A549 (cell line): ENCODE measurements at regions not wholly inside any gene's neighbourhood (a gene's known extent, or its start where the extent isn't known, plus 50 kb on each side); places are given as distances from the start of the nearest gene placed in this dataset.

Experiments used
- ATAC-seq, 2 experiments: fragments of 200-7000 bp in 1 of 2; fragments of >200 bp in 1 of 2; cut with Nextera tagmentation in 1 of 2; cut with Tn5 transposase in 1 of 2; 3 replicates each; pipeline versions ENCODE4 v1.8.0 to v1.9.1; 2018 to 2020; ENCODE audit warnings: mild to moderate bottlenecking in 1 of 2, moderate library complexity in 1 of 2
- CTCF ChIA-PET: fragments of 300-600 bp; sonication (Branson Sonifier 250); formaldehyde crosslinking; extraction: SDS; loops from one replicate; lab custom pipeline; 2021; ENCODE audit warnings: antibody characterized with exemption, inconsistent platforms; lab: Yijun Ruan, JAX
- POLR2A ChIA-PET: fragments of 350-600 bp; formaldehyde crosslinking; extraction: SDS; loops from one replicate; lab custom pipeline; 2021; ENCODE audit warnings: antibody characterized with exemption, inconsistent platforms; lab: Yijun Ruan, JAX
- DNase-seq, 2 experiments: peaks; one replicate each; pipeline versions ENCODE4 v3.0.0 to v3.0.0-alpha.2; 2011 to 2016; ENCODE audit warnings: low read depth in 1 of 2, low spot score in 1 of 2
- FAIRE-seq: peaks from 2 replicates; lab custom pipeline; 2011; peaks lifted over from hg19 to GRCh38; lab: Jason Lieb, UNC
- H3K27ac ChIP-seq, 2 experiments: fragments of >200 bp; sonication (Bioruptor Twin); formaldehyde crosslinking; 3 replicates each; pipeline ENCODE4 v1.5.1; 2016 to 2017
- H3K4me1 ChIP-seq: fragments of >200 bp; sonication (Bioruptor Twin); formaldehyde crosslinking; 3 replicates; pipeline ENCODE4 v1.6.1; 2016
- H3K4me2 ChIP-seq: fragments of >200 bp; sonication (Bioruptor Twin); formaldehyde crosslinking; 3 replicates; pipeline ENCODE4 v1.6.1; 2016
- H3K4me3 ChIP-seq: fragments of >200 bp; sonication (Bioruptor Twin); formaldehyde crosslinking; 3 replicates; pipeline ENCODE4 v1.5.1; 2016
- H3K9me3 ChIP-seq: fragments of >200 bp; sonication (Bioruptor Twin); formaldehyde crosslinking; 3 replicates; pipeline ENCODE4 v1.6.1; 2016
- ATOH8 ChIP-seq: fragments of 250-450 bp; sonication (Bioruptor Pico); IDR thresholded peaks from 2 replicates; pipeline ENCODE4 v1.5.0; 2020; ENCODE audit warnings: low read depth, mild to moderate bottlenecking, moderate library complexity
- CBX2 ChIP-seq: fragments of 200-600 bp; sonication (generic); IDR thresholded peaks from 2 replicates; pipeline ENCODE4 v1.6.1; 2016; ENCODE audit warnings: low read depth, mild to moderate bottlenecking, borderline replicate concordance
- CHD4 ChIP-seq: fragments of 200-600 bp; sonication (generic); IDR thresholded peaks from 2 replicates; pipeline ENCODE4 v1.6.1; 2016; ENCODE audit warnings: antibody characterized with exemption, mild to moderate bottlenecking, borderline replicate concordance
- CTCF ChIP-seq: fragments of >200 bp; sonication (Bioruptor Twin); formaldehyde crosslinking; IDR thresholded peaks from 3 replicates; pipeline ENCODE4 v1.5.1; 2016
- EHF ChIP-seq: fragments of 250-450 bp; sonication (Bioruptor Pico); IDR thresholded peaks from 2 replicates; pipeline ENCODE4 v1.5.0; 2020; ENCODE audit warnings: mild to moderate bottlenecking
- EP300 ChIP-seq, 2 experiments: fragments of >200 bp; sonication (Bioruptor Twin); formaldehyde crosslinking; IDR thresholded peaks; 2 replicates in 1 of 2; 3 replicates in 1 of 2; pipeline ENCODE4 v1.6.1; 2016 to 2017
- FOSL2 ChIP-seq, 2 experiments: fragments of 450-650 bp in 1 of 2; fragments of >200 bp in 1 of 2; sonication (Bioruptor Twin) in 1 of 2; formaldehyde crosslinking; IDR thresholded peaks; 2 replicates each; pipeline versions ENCODE4 v1.5.0 to v1.6.1; 2016 to 2020; ENCODE audit warnings: mild to moderate bottlenecking in 1 of 2, moderate library complexity in 1 of 2
- FOXS1 ChIP-seq: fragments of 250-450 bp; sonication (Bioruptor Pico); IDR thresholded peaks from 2 replicates; pipeline ENCODE4 v1.5.0; 2020; ENCODE audit warnings: mild to moderate bottlenecking, moderate library complexity
- HEYL ChIP-seq: fragments of 250-450 bp; sonication (Bioruptor Pico); IDR thresholded peaks from 2 replicates; pipeline ENCODE4 v1.8.0; 2021; ENCODE audit warnings: mild to moderate bottlenecking, moderate library complexity
- HOXA7 ChIP-seq: fragments of 250-450 bp; sonication (Bioruptor Pico); IDR thresholded peaks from 2 replicates; pipeline ENCODE4 v1.5.0; 2020; ENCODE audit warnings: mild to moderate bottlenecking, moderate library complexity
- JUN ChIP-seq, 2 experiments: fragments of >200 bp; sonication (Bioruptor Twin); formaldehyde crosslinking; IDR thresholded peaks; 2 replicates in 1 of 2; 3 replicates in 1 of 2; pipeline ENCODE4 v1.6.1; 2016 to 2017
- KDM1A ChIP-seq: fragments of 200-600 bp; sonication (generic); IDR thresholded peaks from 2 replicates; pipeline ENCODE4 v1.6.1; 2016; ENCODE audit warnings: low read depth, mild to moderate bottlenecking
- MAFK ChIP-seq: fragments of 450-650 bp; IDR thresholded peaks from 2 replicates; pipeline ENCODE4 v1.6.1; 2014; ENCODE audit not compliant: partially characterized antibody
- MYC ChIP-seq: IDR thresholded peaks from 2 replicates; pipeline ENCODE4 v1.6.1; 2012; ENCODE audit warnings: mild to moderate bottlenecking, inconsistent platforms, low read length, improper control_type of control experiment, borderline replicate concordance
- NR3C1 ChIP-seq: fragments of >200 bp; sonication (Bioruptor Twin); formaldehyde crosslinking; IDR thresholded peaks from 3 replicates; pipeline ENCODE4 v1.6.1; 2017
- POLR2A ChIP-seq: IDR thresholded peaks from 2 replicates; pipeline ENCODE4 v1.6.1; 2012; ENCODE audit warnings: mild to moderate bottlenecking, low read length
- POLR2AphosphoS2 ChIP-seq: conservative IDR thresholded peaks from 2 replicates; pipeline ENCODE4 v1.6.1; 2012; ENCODE audit warnings: low read length, improper control_type of control experiment, inconsistent platforms
- RAD21 ChIP-seq, 2 experiments: fragments of >200 bp in 1 of 2; sonication (Bioruptor Twin) in 1 of 2; formaldehyde crosslinking in 1 of 2; IDR thresholded peaks in 1 of 2; conservative IDR thresholded peaks in 1 of 2; 2 replicates in 1 of 2; 3 replicates in 1 of 2; pipeline ENCODE4 v1.6.1; 2012 to 2018; ENCODE audit warnings: inconsistent platforms in 1 of 2
- RNF2 ChIP-seq: fragments of 200-600 bp; sonication (generic); IDR thresholded peaks from 2 replicates; pipeline ENCODE4 v1.6.1; 2016; ENCODE audit warnings: low read depth, mild to moderate bottlenecking, antibody characterized with exemption, moderate library complexity, borderline replicate concordance
- TFCP2L1 ChIP-seq: fragments of 250-450 bp; sonication (Bioruptor Pico); IDR thresholded peaks from 2 replicates; pipeline ENCODE4 v1.5.0; 2021; ENCODE audit warnings: mild to moderate bottlenecking
- TP53 ChIP-seq: fragments of 250-450 bp; sonication (Bioruptor Pico); IDR thresholded peaks from 2 replicates; pipeline ENCODE4 v1.5.0; 2021; ENCODE audit warnings: mild to moderate bottlenecking, moderate library complexity
- ZNF302 ChIP-seq: fragments of 250-450 bp; sonication (Bioruptor Pico); IDR thresholded peaks from 2 replicates; pipeline ENCODE4 v1.9.0; 2021; ENCODE audit warnings: inconsistent platforms, mild to moderate bottlenecking, moderate library complexity
- ZSCAN20 ChIP-seq: fragments of 250-450 bp; sonication (Bioruptor Pico); IDR thresholded peaks from 2 replicates; pipeline ENCODE4 v1.8.0; 2022; ENCODE audit warnings: mild to moderate bottlenecking, moderate library complexity
- WGBS: methylation state at CpG from one replicate; pipeline ENCODE4 v1.1.6; 2017; ENCODE audit errors: missing lambda C conversion rate; 5-methylcytosine and 5-hydroxymethylcytosine counted together
- TF ChIP-seq, protein P1 (sequence below): IDR thresholded peaks from 2 replicates; pipeline ENCODE4 v1.6.1; 2012
- TF ChIP-seq, protein P2 (sequence below): fragments of 150-350 bp; IDR thresholded peaks from 2 replicates; pipeline ENCODE4 v1.6.1; 2014; ENCODE audit warnings: low read depth, mild to moderate bottlenecking, low read length

GRCh38 chr17:77282524-77283515, 142.1 kb downstream of the SEC14L1 start (continued):
- TF ChIP-seq CTCF (no peak), POLR2A (no peak), NR3C1 (no peak), FOXS1 (0 out of 2 replicates have a peak, but pooled peaks have one; percentile 44), ZNF302 (CRISPR knock-in tag) (no peak; the same call in 1 of the 2 replicates), MYC (0 out of 2 replicates have a peak, but pooled peaks have one; percentile 2), EHF (CRISPR knock-in tag) (no peak), CBX2 (no peak), TP53 (0 out of 2 replicates have a peak, but pooled peaks have one; percentile 40), JUN (IDR thresholded peaks at IDR 0.05) (peak in 1 of 2 experiments; percentile 52; a peak in 2 of 5 replicates), TFCP2L1 (peak; percentile 72; the same call in 1 of the 2 replicates)
- TF ChIP-seq, protein P1, sequence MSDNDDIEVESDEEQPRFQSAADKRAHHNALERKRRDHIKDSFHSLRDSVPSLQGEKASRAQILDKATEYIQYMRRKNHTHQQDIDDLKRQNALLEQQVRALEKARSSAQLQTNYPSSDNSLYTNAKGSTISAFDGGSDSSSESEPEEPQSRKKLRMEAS = peak; percentile 42

GRCh38 chr17:77284023-77284617, 143.4 kb downstream of the SEC14L1 start:
- H3K9me3 ChIP-seq = no peaks in the 10 kb centered on the region
- ChIA-PET POLR2A (interaction anchor here (5.3 kb wide), 1 partner anchor 39 kb away, joined by 98 read pairs; no protein-coding TSS in a partner anchor), CTCF (interaction anchor here (1.0 to 3.7 kb wide), 7 partner anchors 16 to 211 kb away, joined by 3 to 33 read pairs (median 3); no protein-coding TSS in a partner anchor)
- TF ChIP-seq FOSL2 (IDR thresholded peaks at IDR 0.05) = no peak
- TF ChIP-seq FOSL2 (CRISPR knock-in tag; IDR thresholded peaks at IDR 0.05) = no peak
- peak; percentile 35; the same call in 1 of the 2 replicates for TF ChIP-seq ZNF302 (CRISPR knock-in tag)
- TF ChIP-seq POLR2AphosphoS2 = no peak
- 0 out of 2 replicates have a peak, but pooled peaks have one; percentile 47 for TF ChIP-seq ATOH8 (CRISPR knock-in tag)
- 0 out of 2 replicates have a peak, but pooled peaks have one; percentile 64 for TF ChIP-seq KDM1A
- peak; percentile 61; the same call in 1 of the 2 replicates for TF ChIP-seq CHD4
- FAIRE-seq (no peak), DNase-seq (no peak), ATAC-seq (no peak)
- no peak overlapping the region for H3K4me3 ChIP-seq
- 93% methylated on average over 14 of the region's 14 CpGs for WGBS
- H3K4me1 ChIP-seq = peaks cover 71% of the 10 kb centered on the region
- peak overlapping the region; percentile 86 for H3K4me2 ChIP-seq
- peak overlapping the region; percentile 91 to 94 for H3K27ac ChIP-seq

GRCh38 chr17:77285594-77286390, 145.0 kb downstream of the SEC14L1 start:
- peak; percentile 17 to 38 for ATAC-seq
- TF ChIP-seq NR3C1 (no peak), FOSL2 (IDR thresholded peaks at IDR 0.05) (no peak; the same call in none of the 2 replicates), FOSL2 (CRISPR knock-in tag; IDR thresholded peaks at IDR 0.05) (peak; percentile 73), MAFK (no peak), HEYL (CRISPR knock-in tag) (0 out of 2 replicates have a peak, but pooled peaks have one; percentile 85), HOXA7 (peak; percentile 78; the same call in 1 of the 2 replicates), ZSCAN20 (0 out of 2 replicates have a peak, but pooled peaks have one; percentile 40), JUN (IDR thresholded peaks at IDR 0.05) (peak; percentile 7 to 23; a peak in 1 of 5 replicates), RAD21 (conservative IDR thresholded peaks at IDR 0.05 in 1 of 2, IDR thresholded peaks at IDR 0.05 in 1 of 2) (no peak), RNF2 (no peak), EP300 (IDR thresholded peaks at IDR 0.05) (peak in 1 of 2 experiments; percentile 30; a peak in 1 of 5 replicates)
- TF ChIP-seq, protein P2, sequence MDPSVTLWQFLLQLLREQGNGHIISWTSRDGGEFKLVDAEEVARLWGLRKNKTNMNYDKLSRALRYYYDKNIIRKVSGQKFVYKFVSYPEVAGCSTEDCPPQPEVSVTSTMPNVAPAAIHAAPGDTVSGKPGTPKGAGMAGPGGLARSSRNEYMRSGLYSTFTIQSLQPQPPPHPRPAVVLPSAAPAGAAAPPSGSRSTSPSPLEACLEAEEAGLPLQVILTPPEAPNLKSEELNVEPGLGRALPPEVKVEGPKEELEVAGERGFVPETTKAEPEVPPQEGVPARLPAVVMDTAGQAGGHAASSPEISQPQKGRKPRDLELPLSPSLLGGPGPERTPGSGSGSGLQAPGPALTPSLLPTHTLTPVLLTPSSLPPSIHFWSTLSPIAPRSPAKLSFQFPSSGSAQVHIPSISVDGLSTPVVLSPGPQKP = no peak

More at GRCh38 chr17:77285594-77286390, 145.0 kb downstream of the SEC14L1 start:
- FAIRE-seq = no peak
- Histone ChIP-seq H3K4me2 (peak overlapping the region; percentile 86), H3K27ac (peak overlapping the region; percentile 91 to 94), H3K9me3 (no peaks in the 10 kb centered on the region), H3K4me1 (peaks cover 72% of the 10 kb centered on the region), H3K4me3 (peak overlapping the region; percentile 9; the same call in 2 of the 3 replicates)
- peak; percentile 72 to 89 for DNase-seq
- WGBS = 24% methylated on average over 33 of the region's 34 CpGs
- CTCF ChIA-PET = interaction anchor here (0.6 to 3.7 kb wide), 18 partner anchors 12 to 890 kb away, joined by 3 to 33 read pairs (median 4); no protein-coding TSS in a partner anchor
- POLR2A ChIA-PET = interaction anchor here (0.9 to 5.3 kb wide), 5 partner anchors 10 to 673 kb away, joined by 3 to 98 read pairs (median 6); partner anchors contain the start of gene TNRC6C
